Breast epithelium (tissue), 3 donors: ENCODE measurements at regions not wholly inside any gene's neighbourhood (a gene's known extent, or its start where the extent isn't known, plus 50 kb on each side); places are given as distances from the start of the nearest gene placed in this dataset.

Experiments
- POLR2A ChIP-seq: fragments of 450-650 bp; IDR thresholded peaks from one replicate; pipeline ENCODE4 v1.6.1; 2016; ENCODE audit warnings: antibody characterized with exemption, mild to moderate bottlenecking, moderate library complexity
- POLR2AphosphoS5 ChIP-seq, 3 donors: sonication (generic); formaldehyde crosslinking; IDR thresholded peaks; one replicate each; pipeline ENCODE4 v1.6.1; 2017; ENCODE audit warnings: antibody characterized with exemption in 3 of 3
- TF ChIP-seq, protein P1 (sequence below), 3 donors: fragments of 450-650 bp; IDR thresholded peaks; one replicate each; pipeline ENCODE4 v1.5.1; 2016 to 2017; ENCODE audit warnings: antibody characterized with exemption in 3 of 3, mild to moderate bottlenecking in 3 of 3, moderate library complexity in 3 of 3

GRCh38 chr4:81589262-81589661 is 117.6 kb upstream of the RASGEF1B start:
- TF ChIP-seq, protein P1, sequence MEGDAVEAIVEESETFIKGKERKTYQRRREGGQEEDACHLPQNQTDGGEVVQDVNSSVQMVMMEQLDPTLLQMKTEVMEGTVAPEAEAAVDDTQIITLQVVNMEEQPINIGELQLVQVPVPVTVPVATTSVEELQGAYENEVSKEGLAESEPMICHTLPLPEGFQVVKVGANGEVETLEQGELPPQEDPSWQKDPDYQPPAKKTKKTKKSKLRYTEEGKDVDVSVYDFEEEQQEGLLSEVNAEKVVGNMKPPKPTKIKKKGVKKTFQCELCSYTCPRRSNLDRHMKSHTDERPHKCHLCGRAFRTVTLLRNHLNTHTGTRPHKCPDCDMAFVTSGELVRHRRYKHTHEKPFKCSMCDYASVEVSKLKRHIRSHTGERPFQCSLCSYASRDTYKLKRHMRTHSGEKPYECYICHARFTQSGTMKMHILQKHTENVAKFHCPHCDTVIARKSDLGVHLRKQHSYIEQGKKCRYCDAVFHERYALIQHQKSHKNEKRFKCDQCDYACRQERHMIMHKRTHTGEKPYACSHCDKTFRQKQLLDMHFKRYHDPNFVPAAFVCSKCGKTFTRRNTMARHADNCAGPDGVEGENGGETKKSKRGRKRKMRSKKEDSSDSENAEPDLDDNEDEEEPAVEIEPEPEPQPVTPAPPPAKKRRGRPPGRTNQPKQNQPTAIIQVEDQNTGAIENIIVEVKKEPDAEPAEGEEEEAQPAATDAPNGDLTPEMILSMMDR (IDR thresholded peaks at IDR 0.05) = no peak
- TF ChIP-seq POLR2AphosphoS5 (IDR thresholded peaks at IDR 0.05) (no peak), POLR2A (no peak)
